NCI-H2081 (cell line): ENCODE measurements at regions not wholly inside any gene's neighbourhood (a gene's known extent, or its start where the extent isn't known, plus 50 kb on each side); places are given as distances from the start of the nearest gene placed in this dataset.
"Not testable (repeated sequence)": the region's sequence is repeated elsewhere in the genome, so short reads cannot be mapped to it uniquely, and the experiment has no call there.

Experiments
- DNase-seq, 2 experiments: peaks; one replicate each; lab custom pipeline; 2025; lab: John Stamatoyannopoulos, UW

- not testable (repeated sequence) for DNase-seq
These were observed 122.4 kb upstream of the NECTIN3 start for GRCh38 chr3:110949194-110949593.

- DNase-seq = no peak
These were observed 116.2 kb upstream of the NECTIN3 start for GRCh38 chr3:110955301-110955880.

GRCh38 chr3:110956081-110956480, 115.5 kb upstream of the NECTIN3 start:
- no peak for DNase-seq

GRCh38 chr3:110957247-110958025, 114.2 kb upstream of the NECTIN3 start:
- DNase-seq = no peak

- no peak for DNase-seq
These were observed 113.1 kb upstream of the NECTIN3 start for GRCh38 chr3:110958313-110959147.

- no peak for DNase-seq
These were observed 105.6 kb upstream of the NECTIN3 start for GRCh38 chr3:110965976-110966375.

GRCh38 chr3:110966966-110967663, 104.5 kb upstream of the NECTIN3 start:
- no peak for DNase-seq

- DNase-seq = no peak
These were observed 103.5 kb upstream of the NECTIN3 start for GRCh38 chr3:110968076-110968475.

- DNase-seq = no peak
These were observed 102.1 kb upstream of the NECTIN3 start for GRCh38 chr3:110969229-110970211.

GRCh38 chr3:110971010-110971601, 100.5 kb upstream of the NECTIN3 start:
- DNase-seq = no peak

GRCh38 chr3:110973263-110973895, 98.2 kb upstream of the NECTIN3 start:
- no peak for DNase-seq

- DNase-seq = no peak
These were observed 96.7 kb upstream of the NECTIN3 start for GRCh38 chr3:110974902-110975301.

- no peak for DNase-seq
These were observed 87.0 kb upstream of the NECTIN3 start for GRCh38 chr3:110984456-110985250.

- no peak for DNase-seq
These were observed 82.2 kb upstream of the NECTIN3 start for GRCh38 chr3:110989446-110989845.

- no peak for DNase-seq
These were observed 76.0 kb upstream of the NECTIN3 start for GRCh38 chr3:110995461-110996231.

- DNase-seq = not testable (repeated sequence)
These were observed 72.8 kb upstream of the NECTIN3 start for GRCh38 chr3:110998766-110999165.

GRCh38 chr3:111006485-111006884, 65.1 kb upstream of the NECTIN3 start:
- DNase-seq = not testable (repeated sequence)
